ENCODE measurements at regions not wholly inside any gene's neighbourhood (a gene's known extent, or its start where the extent isn't known, plus 50 kb on each side); places are given as distances from the start of the nearest gene placed in this dataset.
"Not testable (repeated sequence)": the region's sequence is repeated elsewhere in the genome, so short reads cannot be mapped to it uniquely, and the experiment has no call there.

DNA sequence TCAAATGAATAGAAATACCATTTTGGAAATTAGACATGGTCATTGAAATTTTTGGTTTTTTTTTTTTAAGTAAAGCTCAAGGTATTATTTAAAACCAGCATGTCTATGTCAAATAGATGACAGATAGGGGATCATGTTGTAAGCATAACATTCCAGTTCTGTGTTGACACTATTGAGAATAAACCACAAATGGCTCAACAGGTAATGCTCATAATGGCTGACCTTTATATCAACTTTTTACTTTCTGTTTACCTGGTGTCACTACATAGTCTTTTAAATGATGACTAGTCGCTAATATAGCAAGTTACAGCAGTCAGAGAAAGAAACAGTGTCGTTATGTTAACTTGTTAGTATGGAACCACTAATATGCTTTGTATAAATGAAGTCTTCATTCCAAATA, 616.0 kb downstream of the GATA3 start:
- Histone ChIP-seq H3K27me3 (ENCODE audit: low read depth) (no peaks in the 10 kb centered on the region), H3K9me3 (no peaks in the 10 kb centered on the region)
- in situ Hi-C loops (cut with MboI; ENCODE audit: low sequenced_read_pairs): no loop called here

DNA sequence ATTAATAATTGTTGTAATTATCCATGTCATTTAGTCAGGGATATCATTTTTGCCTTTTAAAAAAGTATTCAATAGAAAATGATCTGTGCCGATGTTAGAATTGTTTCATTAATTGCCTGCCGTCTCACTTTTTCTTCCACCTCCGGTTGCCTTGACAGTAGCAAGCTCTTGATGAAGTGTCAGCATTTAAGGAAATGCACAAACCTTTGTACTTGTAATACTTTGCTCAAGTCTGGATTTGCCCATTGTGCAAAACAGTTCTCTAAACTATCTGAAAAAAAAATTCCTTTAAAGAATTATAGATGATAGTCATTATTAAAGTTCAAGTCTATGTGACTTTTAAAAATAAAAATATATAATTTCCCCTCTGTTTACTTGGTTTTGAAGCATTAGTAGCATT, 619.7 kb downstream of the GATA3 start:
- no peak for DNase-seq (ENCODE audit: low spot score in 2 of 2)
- H3K9me3 ChIP-seq: no peaks in the 10 kb centered on the region
- H3K4me1 ChIP-seq: no peaks in the 10 kb centered on the region
- in situ Hi-C loops (cut with MboI; ENCODE audit: low sequenced_read_pairs): no loop called here
- no peaks in the 10 kb centered on the region for H3K27me3 ChIP-seq (ENCODE audit: low read depth)
- no peak overlapping the region for H3K4me3 ChIP-seq
- H3K36me3 ChIP-seq (replicated peaks): no peaks in the 10 kb centered on the region

More for the DNA sequence above, 616.0 kb downstream of the GATA3 start:
- Histone ChIP-seq H3K4me1 (no peaks in the 10 kb centered on the region), H3K4me3 (no peak overlapping the region), H3K36me3 (replicated peaks) (no peaks in the 10 kb centered on the region)
- DNase-seq (ENCODE audit: low spot score in 2 of 2): no peak

DNA sequence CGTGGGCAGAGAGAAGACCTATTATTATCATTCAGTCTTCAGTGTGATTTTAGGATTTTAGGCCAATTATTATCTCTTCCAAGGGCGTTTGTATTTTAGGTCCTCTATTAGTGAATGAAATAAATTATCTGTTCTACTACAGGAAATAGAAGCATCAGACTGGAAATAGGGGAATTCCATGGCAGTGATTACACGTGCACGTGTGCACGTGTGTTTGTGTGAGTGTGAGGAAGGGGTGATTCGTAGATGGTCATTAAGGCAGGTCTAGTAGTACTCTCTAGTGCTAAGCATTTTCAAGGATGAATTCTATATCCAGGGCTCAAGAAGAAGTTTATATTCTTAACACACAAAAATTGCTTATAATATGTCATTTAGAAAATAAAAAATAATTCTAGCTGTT, 623.2 kb downstream of the GATA3 start:
- Histone ChIP-seq H3K27me3 (ENCODE audit: low read depth) (no peaks in the 10 kb centered on the region), H3K36me3 (replicated peaks) (no peaks in the 10 kb centered on the region), H3K4me3 (no peak overlapping the region), H3K9me3 (no peaks in the 10 kb centered on the region), H3K4me1 (no peaks in the 10 kb centered on the region)
- no peak for DNase-seq (ENCODE audit: low spot score in 2 of 2)
- in situ Hi-C loops (cut with MboI; ENCODE audit: low sequenced_read_pairs): no loop called here

DNA sequence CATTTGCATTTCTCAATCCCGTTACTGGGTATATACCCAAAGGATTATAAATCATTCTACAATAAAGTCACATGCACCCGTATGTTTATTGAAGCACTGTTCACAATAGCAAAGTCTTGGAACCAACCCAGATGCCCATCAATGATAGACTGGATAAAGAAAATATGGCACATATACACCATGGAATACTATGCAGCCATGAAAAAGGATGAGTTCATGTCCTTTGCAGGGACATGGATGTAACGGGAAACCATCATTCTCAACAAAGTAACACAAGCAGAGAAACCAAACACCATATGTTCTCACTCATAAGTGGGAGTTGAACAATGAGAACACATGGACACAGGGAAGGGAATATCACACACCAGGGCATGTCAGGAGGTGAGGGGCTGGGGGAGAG, 630.4 kb downstream of the GATA3 start:
- H3K27me3 ChIP-seq (ENCODE audit: low read depth); H3K9me3 ChIP-seq; H3K4me3 ChIP-seq; DNase-seq (ENCODE audit: low spot score in 2 of 2); in situ Hi-C loops (cut with MboI; ENCODE audit: low sequenced_read_pairs); H3K4me1 ChIP-seq; H3K36me3 ChIP-seq (replicated peaks): not testable (repeated sequence)

DNA sequence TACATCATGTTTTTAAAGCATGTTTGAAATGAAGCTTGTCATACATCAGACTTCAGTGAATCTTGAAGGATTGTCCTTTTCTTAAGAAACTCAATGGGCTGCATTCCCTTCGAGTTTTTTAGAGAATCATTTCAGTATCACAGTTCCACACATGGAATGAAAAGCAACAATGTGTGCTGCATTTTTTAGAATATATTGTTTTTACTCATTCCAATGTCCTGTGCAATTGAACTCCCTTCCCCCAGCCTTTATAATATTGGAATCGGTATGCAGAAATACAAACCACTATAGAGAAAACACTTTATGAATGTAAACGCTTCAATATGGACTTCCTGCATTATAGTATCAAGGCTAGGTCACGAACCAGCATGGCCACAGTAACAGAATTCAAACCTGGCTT, 634.4 kb downstream of the GATA3 start:
- in situ Hi-C loops (cut with MboI; ENCODE audit: low sequenced_read_pairs): no loop called here

DNA sequence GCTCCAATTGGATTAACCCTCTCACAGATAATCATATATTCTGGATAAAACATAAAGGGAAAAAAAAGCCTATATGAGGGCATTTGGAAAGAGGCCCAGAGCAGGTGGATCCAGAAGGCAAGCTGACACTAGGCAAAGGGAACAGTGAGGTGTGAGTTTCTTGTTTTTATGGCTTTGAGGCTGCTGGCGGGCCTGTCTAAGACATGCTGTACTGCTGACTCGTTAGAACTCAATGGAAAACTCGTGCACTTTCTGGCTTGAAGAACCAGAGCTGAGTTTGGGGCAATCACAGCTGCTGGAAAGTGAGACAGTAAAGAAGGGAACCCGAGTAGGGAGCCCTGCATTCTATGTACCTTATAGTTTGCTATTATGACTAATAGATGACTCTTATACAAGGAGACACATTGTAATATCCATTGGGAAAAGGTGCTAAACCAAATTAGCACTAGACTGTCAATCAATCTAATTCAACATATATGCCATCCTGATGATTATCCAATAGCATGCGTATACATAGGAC, 637.1 kb downstream of the GATA3 start:
- no peak overlapping the region for H3K4me3 ChIP-seq
- H3K9me3 ChIP-seq: no peaks in the 10 kb centered on the region
- no peaks in the 10 kb centered on the region for H3K36me3 ChIP-seq (replicated peaks)
- H3K27me3 ChIP-seq (ENCODE audit: low read depth): no peaks in the 10 kb centered on the region
- DNase-seq (ENCODE audit: low spot score in 2 of 2): no peak
- in situ Hi-C loops (cut with MboI; ENCODE audit: low sequenced_read_pairs): no loop called here
- no peaks in the 10 kb centered on the region for H3K4me1 ChIP-seq

More for the DNA sequence above, 634.4 kb downstream of the GATA3 start:
- Histone ChIP-seq H3K36me3 (replicated peaks) (no peaks in the 10 kb centered on the region), H3K9me3 (no peaks in the 10 kb centered on the region), H3K27me3 (ENCODE audit: low read depth) (no peaks in the 10 kb centered on the region), H3K4me1 (no peaks in the 10 kb centered on the region), H3K4me3 (no peak overlapping the region)
- DNase-seq (ENCODE audit: low spot score in 2 of 2): no peak

DNA sequence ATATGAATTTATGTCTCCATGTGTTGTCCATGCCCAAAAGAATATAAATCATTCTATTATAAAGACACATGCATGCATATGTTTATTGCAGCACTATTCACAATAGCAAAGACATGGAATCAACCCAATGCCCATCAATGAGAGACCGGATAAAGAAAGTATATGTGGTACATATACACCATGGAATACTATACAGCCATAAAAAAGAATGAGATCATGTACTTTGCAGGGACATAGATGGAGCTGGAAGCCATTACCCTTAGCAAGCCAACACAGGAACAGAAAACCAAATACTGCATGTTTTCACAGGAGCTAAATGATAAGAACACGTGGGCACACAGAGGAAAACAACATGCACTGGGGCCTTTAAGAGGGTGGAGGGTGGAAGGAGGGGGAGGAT, 639.1 kb downstream of the GATA3 start:
- in situ Hi-C loops (cut with MboI; ENCODE audit: low sequenced_read_pairs); H3K9me3 ChIP-seq; DNase-seq (ENCODE audit: low spot score in 2 of 2); H3K4me3 ChIP-seq; H3K27me3 ChIP-seq (ENCODE audit: low read depth); H3K36me3 ChIP-seq (replicated peaks); H3K4me1 ChIP-seq: not testable (repeated sequence)

DNA sequence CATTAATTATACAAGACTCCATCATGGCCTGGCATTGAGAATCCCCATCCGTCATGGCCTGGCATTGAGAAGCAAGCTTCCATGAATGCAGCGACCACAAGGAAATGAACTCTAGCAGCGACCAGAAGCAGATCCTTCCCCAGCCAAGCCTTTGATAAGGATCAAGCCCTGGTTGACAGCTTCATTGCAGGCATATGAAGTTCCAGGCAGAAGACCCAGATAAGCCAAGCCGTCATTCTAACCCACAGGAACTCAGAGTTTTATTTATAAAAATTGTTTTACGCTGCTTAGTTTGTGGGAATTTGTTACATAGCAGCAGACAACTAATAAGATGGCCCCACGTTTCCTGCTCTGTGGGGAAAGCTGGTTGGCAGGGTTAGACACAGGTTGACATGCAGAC, 642.3 kb downstream of the GATA3 start:
- H3K27me3 ChIP-seq (ENCODE audit: low read depth): no peaks in the 10 kb centered on the region
- H3K4me1 ChIP-seq: no peaks in the 10 kb centered on the region
- H3K9me3 ChIP-seq: no peaks in the 10 kb centered on the region
- in situ Hi-C loops (cut with MboI; ENCODE audit: low sequenced_read_pairs): no loop called here
- no peak overlapping the region for H3K4me3 ChIP-seq
- H3K36me3 ChIP-seq (replicated peaks): no peaks in the 10 kb centered on the region
- no peak for DNase-seq (ENCODE audit: low spot score in 2 of 2)

DNA sequence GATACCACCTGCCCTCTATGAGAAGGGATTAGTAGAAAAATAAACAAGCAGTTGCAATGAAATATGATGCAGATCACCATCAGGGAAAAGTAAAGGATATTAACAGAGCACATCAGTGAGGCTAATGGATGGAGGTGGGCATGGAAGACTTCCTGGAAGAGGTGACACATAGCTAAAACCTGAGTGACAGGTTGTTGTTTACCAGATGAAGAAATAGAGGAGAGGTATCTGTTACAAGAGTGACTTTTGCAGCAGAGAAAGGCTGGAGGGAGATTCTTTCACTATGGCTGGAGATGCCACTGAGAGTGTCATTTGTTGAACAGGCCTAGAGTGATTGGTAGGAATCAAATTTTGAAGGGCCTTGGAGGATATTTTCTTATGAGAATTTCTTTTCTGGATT, 646.2 kb downstream of the GATA3 start:
- Histone ChIP-seq H3K9me3 (no peaks in the 10 kb centered on the region), H3K27me3 (ENCODE audit: low read depth) (no peaks in the 10 kb centered on the region), H3K36me3 (replicated peaks) (no peaks in the 10 kb centered on the region), H3K4me1 (no peaks in the 10 kb centered on the region), H3K4me3 (no peak overlapping the region)
- in situ Hi-C loops (cut with MboI; ENCODE audit: low sequenced_read_pairs): no loop called here
- DNase-seq (ENCODE audit: low spot score in 2 of 2): no peak

DNA sequence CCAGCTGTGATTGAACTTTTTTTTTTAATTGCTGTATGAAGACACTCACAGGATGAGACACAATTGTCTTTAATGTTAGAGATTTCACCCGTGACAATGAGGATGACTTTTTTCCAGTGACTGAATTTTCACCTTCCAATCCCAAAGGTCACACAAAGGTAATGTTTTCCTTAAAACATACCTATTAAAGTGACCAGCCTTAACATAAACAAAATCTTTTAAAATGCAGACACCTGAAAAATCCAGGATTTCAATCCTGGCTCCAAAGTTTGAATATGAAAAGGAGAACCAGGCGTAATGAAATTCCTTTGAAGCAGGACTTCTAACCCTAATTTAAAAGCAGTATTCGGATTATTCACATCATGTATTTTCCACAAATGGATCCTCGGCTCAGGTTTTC, 647.7 kb downstream of the GATA3 start:
- Histone ChIP-seq H3K36me3 (replicated peaks) (no peaks in the 10 kb centered on the region), H3K4me1 (no peaks in the 10 kb centered on the region), H3K4me3 (no peak overlapping the region), H3K9me3 (no peaks in the 10 kb centered on the region), H3K27me3 (ENCODE audit: low read depth) (no peaks in the 10 kb centered on the region)
- in situ Hi-C loops (cut with MboI; ENCODE audit: low sequenced_read_pairs): no loop called here
- DNase-seq (ENCODE audit: low spot score in 2 of 2): no peak

DNA sequence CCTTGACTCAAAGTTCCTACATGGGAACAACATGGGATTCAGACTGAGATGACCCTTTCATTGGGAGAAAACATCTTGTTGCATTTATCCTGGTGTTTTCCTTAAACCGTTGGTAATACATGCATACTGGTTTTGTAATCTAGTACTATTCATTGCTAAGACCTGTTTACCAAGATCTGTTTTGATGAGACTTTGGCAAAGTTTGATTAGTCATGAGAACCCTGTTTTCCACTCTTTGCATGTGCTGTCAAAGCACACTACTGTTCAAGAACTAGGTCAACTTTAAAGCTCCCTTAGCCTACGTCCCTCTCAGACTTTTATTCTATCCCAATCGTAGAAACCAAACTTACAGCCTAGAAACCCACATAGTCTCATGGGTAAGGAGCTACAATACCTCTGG, 650.9 kb downstream of the GATA3 start:
- Histone ChIP-seq H3K4me1 (no peaks in the 10 kb centered on the region), H3K27me3 (ENCODE audit: low read depth) (no peaks in the 10 kb centered on the region), H3K36me3 (replicated peaks) (no peaks in the 10 kb centered on the region), H3K4me3 (no peak overlapping the region), H3K9me3 (no peaks in the 10 kb centered on the region)
- in situ Hi-C loops (cut with MboI; ENCODE audit: low sequenced_read_pairs): no loop called here
- DNase-seq (ENCODE audit: low spot score in 2 of 2): no peak

DNA sequence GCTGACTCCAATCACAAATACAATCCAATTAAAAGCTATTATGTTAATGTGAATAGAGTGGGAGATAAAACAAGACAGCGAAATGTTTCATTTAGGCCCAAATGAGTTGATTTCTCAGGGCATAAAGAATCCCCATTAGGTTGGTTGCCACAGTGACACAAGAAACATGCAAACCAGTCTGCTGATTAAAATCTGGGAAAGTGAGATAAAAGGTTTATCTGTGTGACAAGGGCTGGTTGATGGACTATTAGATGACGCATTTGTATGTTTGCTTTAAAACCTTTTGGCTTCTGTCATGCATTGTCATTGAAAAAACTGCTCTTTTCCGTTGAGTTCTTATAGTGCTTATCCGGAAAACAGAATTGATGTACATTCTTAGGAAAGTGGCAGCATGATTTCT, 658.2 kb downstream of the GATA3 start:
- DNase-seq (ENCODE audit: low spot score in 2 of 2): no peak
- Histone ChIP-seq H3K36me3 (replicated peaks) (no peaks in the 10 kb centered on the region), H3K9me3 (no peaks in the 10 kb centered on the region), H3K4me1 (no peaks in the 10 kb centered on the region), H3K27me3 (ENCODE audit: low read depth) (no peaks in the 10 kb centered on the region), H3K4me3 (no peak overlapping the region)
- in situ Hi-C loops (cut with MboI; ENCODE audit: low sequenced_read_pairs): no loop called here

DNA sequence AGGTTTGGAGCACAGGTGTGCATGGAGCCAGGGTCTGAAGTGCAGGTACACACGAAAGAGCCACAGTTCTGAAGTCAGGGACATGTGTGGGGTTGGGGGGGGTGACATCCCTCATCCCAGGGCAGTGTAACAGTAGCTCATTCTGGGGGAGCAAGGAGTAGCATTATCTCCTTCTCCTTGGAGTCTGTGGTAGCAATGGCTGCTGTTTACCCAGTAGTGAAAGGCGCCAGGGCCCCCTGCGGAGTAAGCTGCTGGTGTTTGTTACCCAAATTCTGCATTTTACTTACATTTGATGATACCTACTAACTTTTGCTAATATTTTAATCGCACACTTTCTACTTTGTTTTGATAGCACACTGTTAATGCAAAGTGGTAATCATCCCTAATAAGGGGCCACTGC, 665.5 kb downstream of the GATA3 start:
- in situ Hi-C loops (cut with MboI; ENCODE audit: low sequenced_read_pairs): no loop called here
- Histone ChIP-seq H3K36me3 (replicated peaks) (no peaks in the 10 kb centered on the region), H3K9me3 (no peaks in the 10 kb centered on the region; the same call in 1 of the 2 replicates), H3K4me1 (no peaks in the 10 kb centered on the region), H3K4me3 (no peak overlapping the region), H3K27me3 (ENCODE audit: low read depth) (no peaks in the 10 kb centered on the region)
- DNase-seq (ENCODE audit: low spot score in 2 of 2): no peak

DNA sequence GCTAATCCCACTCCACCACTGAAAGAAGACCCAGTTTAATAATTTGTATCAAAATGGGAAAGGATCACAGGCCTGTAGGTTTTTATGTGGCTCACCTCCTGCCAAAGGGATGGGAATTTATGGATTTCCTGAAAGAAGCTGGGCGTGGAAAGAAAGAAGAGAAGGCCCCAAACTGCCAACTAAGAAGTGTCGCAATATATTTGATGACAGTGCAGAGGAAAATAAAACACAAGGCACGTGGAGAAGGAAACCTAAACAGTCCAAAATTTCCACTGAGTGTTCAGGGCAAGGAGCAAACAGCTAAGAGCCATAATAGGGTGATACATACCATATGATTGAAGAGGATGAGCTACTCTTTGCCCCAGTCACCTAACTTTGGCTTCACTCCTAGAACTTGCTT, 667.2 kb downstream of the GATA3 start:
- H3K4me1 ChIP-seq: no peaks in the 10 kb centered on the region
- no peaks in the 10 kb centered on the region for H3K27me3 ChIP-seq (ENCODE audit: low read depth)
- H3K9me3 ChIP-seq: no peaks in the 10 kb centered on the region; the same call in 1 of the 2 replicates
- H3K4me3 ChIP-seq: no peak overlapping the region
- H3K36me3 ChIP-seq (replicated peaks): no peaks in the 10 kb centered on the region
- no peak for DNase-seq (ENCODE audit: low spot score in 2 of 2)
- in situ Hi-C loops (cut with MboI; ENCODE audit: low sequenced_read_pairs): no loop called here

DNA sequence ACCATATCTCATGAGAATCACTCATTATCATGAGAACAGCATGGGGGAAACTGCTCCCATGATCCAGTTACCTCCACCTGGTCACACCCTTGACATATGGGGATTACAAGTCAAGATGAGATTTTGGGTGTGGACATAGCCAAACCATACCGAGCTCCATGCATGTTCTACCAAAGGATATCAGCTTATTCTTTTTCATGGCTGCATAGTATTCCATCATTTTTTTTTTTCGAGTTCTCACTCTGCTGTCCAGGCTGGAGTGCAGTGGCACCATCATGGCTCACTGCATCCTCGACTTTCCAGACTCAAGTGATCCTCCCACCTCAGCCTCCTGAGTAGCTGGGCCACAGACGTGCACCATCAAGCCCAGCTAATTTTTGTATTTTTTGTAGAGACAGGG, 668.3 kb downstream of the GATA3 start:
- no peaks in the 10 kb centered on the region; the same call in 1 of the 2 replicates for H3K9me3 ChIP-seq
- no peaks in the 10 kb centered on the region for H3K27me3 ChIP-seq (ENCODE audit: low read depth)
- H3K36me3 ChIP-seq (replicated peaks): no peaks in the 10 kb centered on the region
- in situ Hi-C loops (cut with MboI; ENCODE audit: low sequenced_read_pairs): no loop called here
- H3K4me3 ChIP-seq: no peak overlapping the region
- no peaks in the 10 kb centered on the region for H3K4me1 ChIP-seq
- DNase-seq (ENCODE audit: low spot score in 2 of 2): no peak

All from HAP-1 (cell line).